ENCODE measurements at regions not wholly inside any gene's neighbourhood (a gene's known extent, or its start where the extent isn't known, plus 50 kb on each side); places are given as distances from the start of the nearest gene placed in this dataset.

DNA sequence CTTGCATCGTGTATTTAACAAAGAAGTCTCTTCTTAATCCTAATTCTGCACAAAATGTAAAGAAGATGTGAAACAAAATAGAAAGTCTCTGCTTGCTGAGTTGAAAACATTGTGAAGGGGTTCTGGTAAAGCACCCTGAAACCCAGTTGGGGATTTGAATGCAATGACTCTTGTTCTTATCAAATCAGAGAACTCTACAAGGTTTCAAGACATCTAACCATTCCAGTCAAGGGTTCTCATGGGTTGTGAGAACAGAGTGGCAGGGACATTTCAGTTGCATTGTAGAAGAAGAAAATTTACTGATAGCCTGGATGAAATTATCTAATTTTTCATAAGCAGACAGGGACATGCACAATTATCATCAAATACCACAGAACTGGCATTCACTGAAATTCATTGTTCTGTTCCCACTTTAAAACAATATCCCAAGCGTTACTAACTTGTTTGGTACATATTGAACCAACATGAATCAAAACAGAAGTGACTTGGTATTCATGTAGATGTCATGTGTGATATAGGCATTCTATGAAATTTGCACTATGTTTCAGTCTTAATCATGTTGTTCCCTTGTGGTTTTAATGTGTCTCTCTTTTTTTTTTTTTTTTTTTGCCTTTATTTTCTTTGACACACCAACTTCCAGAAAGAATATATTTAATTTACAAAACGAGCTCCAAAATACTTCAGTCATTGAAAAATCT, 563.3 kb downstream of the IRX1 start:
- Histone ChIP-seq H3K4me3 (no peak overlapping the region), H3K4me1 (no peaks in the 10 kb centered on the region), H3K36me3 (no peaks in the 10 kb centered on the region), H3K27ac (replicated peaks in 1 of 4) (no peak overlapping the region), H3K27me3 (no peaks in the 10 kb centered on the region), H3K9me3 (no peaks in the 10 kb centered on the region)
- TF ChIP-seq EP300 (IDR thresholded peaks at IDR 0.05): no peak
- TF ChIP-seq POLR2AphosphoS5 (IDR thresholded peaks at IDR 0.05): no peak
- TF ChIP-seq, protein P1, sequence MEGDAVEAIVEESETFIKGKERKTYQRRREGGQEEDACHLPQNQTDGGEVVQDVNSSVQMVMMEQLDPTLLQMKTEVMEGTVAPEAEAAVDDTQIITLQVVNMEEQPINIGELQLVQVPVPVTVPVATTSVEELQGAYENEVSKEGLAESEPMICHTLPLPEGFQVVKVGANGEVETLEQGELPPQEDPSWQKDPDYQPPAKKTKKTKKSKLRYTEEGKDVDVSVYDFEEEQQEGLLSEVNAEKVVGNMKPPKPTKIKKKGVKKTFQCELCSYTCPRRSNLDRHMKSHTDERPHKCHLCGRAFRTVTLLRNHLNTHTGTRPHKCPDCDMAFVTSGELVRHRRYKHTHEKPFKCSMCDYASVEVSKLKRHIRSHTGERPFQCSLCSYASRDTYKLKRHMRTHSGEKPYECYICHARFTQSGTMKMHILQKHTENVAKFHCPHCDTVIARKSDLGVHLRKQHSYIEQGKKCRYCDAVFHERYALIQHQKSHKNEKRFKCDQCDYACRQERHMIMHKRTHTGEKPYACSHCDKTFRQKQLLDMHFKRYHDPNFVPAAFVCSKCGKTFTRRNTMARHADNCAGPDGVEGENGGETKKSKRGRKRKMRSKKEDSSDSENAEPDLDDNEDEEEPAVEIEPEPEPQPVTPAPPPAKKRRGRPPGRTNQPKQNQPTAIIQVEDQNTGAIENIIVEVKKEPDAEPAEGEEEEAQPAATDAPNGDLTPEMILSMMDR (IDR thresholded peaks at IDR 0.05): no peak
- no peak for TF ChIP-seq POLR2A (IDR thresholded peaks at IDR 0.05; ENCODE audit: low read depth)
- DNase-seq (ENCODE audit: extremely low spot score): no peak
- intact Hi-C loops (cut with DNase I): no loop called here
- WGBS: 75% methylated on average over 3 of the region's 3 CpGs

DNA sequence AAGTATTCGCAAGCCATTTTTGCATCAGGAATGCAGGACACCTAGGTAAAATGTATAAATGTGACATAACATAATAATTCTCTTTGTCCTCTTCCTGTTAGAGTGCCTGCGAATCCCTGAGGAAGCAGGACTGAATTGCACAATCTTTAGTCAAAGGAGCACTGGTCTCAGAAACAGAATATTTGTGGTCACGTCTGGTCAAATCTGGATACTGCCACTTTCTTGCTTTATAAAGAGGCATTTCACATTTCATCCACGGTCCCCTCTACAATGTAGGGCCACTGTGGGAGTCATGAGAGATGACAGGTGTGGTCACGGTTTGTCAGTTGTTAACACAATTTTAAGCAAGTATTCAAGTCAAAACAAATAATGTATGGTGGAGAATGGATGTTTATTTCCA, 564.0 kb downstream of the IRX1 start:
- 78% methylated on average over 5 of the region's 5 CpGs for WGBS
- no peak overlapping the region for H3K4me3 ChIP-seq
- DNase-seq (ENCODE audit: extremely low spot score): no peak
- H3K9me3 ChIP-seq: no peaks in the 10 kb centered on the region
- TF ChIP-seq, protein P1 (IDR thresholded peaks at IDR 0.05): no peak
- TF ChIP-seq EP300 (IDR thresholded peaks at IDR 0.05) (no peak), POLR2A (IDR thresholded peaks at IDR 0.05; ENCODE audit: low read depth) (no peak), POLR2AphosphoS5 (IDR thresholded peaks at IDR 0.05) (no peak)
- H3K4me1 ChIP-seq: no peaks in the 10 kb centered on the region
- H3K27ac ChIP-seq (replicated peaks in 1 of 4): no peak overlapping the region
- intact Hi-C loops (cut with DNase I): no loop called here
- no peaks in the 10 kb centered on the region for H3K27me3 ChIP-seq
- no peaks in the 10 kb centered on the region for H3K36me3 ChIP-seq

DNA sequence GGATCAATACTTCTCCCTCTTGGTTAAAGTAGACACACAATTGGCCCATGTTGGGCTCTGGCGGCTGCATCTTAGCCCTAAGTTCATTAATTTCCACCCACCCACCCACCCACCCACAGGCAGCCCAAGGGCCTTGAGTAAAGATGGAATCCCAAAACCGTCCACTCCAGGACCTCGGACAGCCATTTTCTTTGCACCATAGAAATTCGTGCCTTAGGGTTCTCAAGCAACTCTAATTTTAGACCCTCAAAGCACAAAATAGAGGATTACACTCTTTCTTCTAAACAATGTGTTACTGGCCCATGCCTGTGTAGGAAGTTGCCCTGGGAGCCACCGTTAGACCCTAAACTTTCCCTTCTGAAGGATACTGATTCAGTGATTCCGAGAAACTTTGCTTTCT, 568.5 kb downstream of the IRX1 start:
- WGBS: 86% methylated on average over 6 of the region's 6 CpGs
- Histone ChIP-seq H3K27ac (replicated peaks in 1 of 4) (no peak overlapping the region), H3K27me3 (no peaks in the 10 kb centered on the region), H3K4me1 (no peaks in the 10 kb centered on the region), H3K36me3 (no peaks in the 10 kb centered on the region), H3K9me3 (no peaks in the 10 kb centered on the region), H3K4me3 (no peak overlapping the region)
- TF ChIP-seq, protein P1 (IDR thresholded peaks at IDR 0.05): no peak
- TF ChIP-seq POLR2AphosphoS5 (IDR thresholded peaks at IDR 0.05) (no peak), POLR2A (IDR thresholded peaks at IDR 0.05; ENCODE audit: low read depth) (no peak), EP300 (IDR thresholded peaks at IDR 0.05) (no peak)
- intact Hi-C loops (cut with DNase I): no loop called here
- no peak for DNase-seq (ENCODE audit: extremely low spot score)

DNA sequence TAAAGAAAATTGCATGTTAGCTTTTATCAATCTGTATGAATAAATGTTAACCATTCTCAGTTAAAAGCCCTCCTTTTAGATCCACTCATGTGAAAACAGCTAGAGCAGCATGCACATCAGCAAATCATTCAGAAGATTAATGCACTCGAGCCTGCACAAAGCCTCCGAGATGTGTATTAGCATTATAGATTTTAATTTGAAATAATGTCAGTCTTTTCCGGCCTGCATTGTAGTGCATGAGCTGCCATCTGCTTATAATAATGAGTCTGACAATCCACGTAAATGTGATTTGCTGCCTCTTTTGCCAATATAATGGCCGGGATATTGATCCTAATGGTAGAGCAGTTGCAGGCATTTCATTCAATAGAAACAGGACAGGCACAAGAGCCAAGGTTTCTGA, 585.1 kb downstream of the IRX1 start:
- no peaks in the 10 kb centered on the region for H3K27me3 ChIP-seq
- DNase-seq (ENCODE audit: extremely low spot score): no peak
- H3K4me3 ChIP-seq: no peak overlapping the region
- TF ChIP-seq EP300 (IDR thresholded peaks at IDR 0.05) (no peak), POLR2AphosphoS5 (IDR thresholded peaks at IDR 0.05) (no peak), POLR2A (IDR thresholded peaks at IDR 0.05; ENCODE audit: low read depth) (no peak)
- TF ChIP-seq, protein P1 (IDR thresholded peaks at IDR 0.05): no peak
- H3K9me3 ChIP-seq: peaks cover 0 to 12% (median 8%) of the 10 kb centered on the region in 4 donors
- WGBS: 76% methylated on average over 5 of the region's 5 CpGs
- H3K4me1 ChIP-seq: no peaks in the 10 kb centered on the region
- H3K36me3 ChIP-seq: no peaks in the 10 kb centered on the region
- no peak overlapping the region for H3K27ac ChIP-seq (replicated peaks in 1 of 4)
- intact Hi-C loops (cut with DNase I): no loop called here

DNA sequence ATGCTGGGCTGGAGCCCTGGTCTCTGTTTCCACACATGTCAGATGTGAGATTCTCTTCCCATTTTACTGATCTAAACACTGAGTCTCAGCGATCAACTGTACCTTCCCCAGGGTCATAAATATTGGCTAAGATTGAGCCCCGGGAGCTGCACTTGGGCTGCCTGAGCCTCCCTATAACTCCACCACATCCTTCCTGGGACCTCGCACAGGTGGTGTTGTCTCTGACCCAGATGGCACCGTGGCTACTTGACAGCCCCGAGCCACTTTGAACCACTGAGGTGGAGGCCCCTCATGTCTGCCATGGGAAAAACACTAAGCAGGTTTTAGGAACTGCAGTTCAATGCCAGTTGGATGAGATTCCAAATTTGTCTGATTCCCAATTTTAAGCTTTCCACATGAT, 586.5 kb downstream of the IRX1 start:
- intact Hi-C loops (cut with DNase I): no loop called here

More for the DNA sequence above, 586.5 kb downstream of the IRX1 start:
- H3K4me3 ChIP-seq: no peak overlapping the region
- TF ChIP-seq, protein P1 (IDR thresholded peaks at IDR 0.05): no peak
- TF ChIP-seq EP300 (IDR thresholded peaks at IDR 0.05) (no peak), POLR2A (IDR thresholded peaks at IDR 0.05; ENCODE audit: low read depth) (no peak), POLR2AphosphoS5 (IDR thresholded peaks at IDR 0.05) (no peak)
- no peak overlapping the region for H3K27ac ChIP-seq (replicated peaks in 1 of 4)
- peaks cover 0 to 12% (median 8%) of the 10 kb centered on the region in 4 donors for H3K9me3 ChIP-seq
- no peaks in the 10 kb centered on the region for H3K27me3 ChIP-seq
- H3K36me3 ChIP-seq: no peaks in the 10 kb centered on the region
- no peak for DNase-seq (ENCODE audit: extremely low spot score)
- no peaks in the 10 kb centered on the region for H3K4me1 ChIP-seq
- 79% methylated on average over 5 of the region's 5 CpGs for WGBS
